HepG2 (cell line): ENCODE measurements at regions not wholly inside any gene's neighbourhood (a gene's known extent, or its start where the extent isn't known, plus 50 kb on each side); places are given as distances from the start of the nearest gene placed in this dataset.

Experiments used
- SATB2 ChIP-seq: sonication (generic); formaldehyde crosslinking; IDR thresholded peaks from 2 replicates; pipeline ENCODE4 v1.5.0; 2020; ENCODE audit warnings: missing genetic modification reagents
- ZNF598 ChIP-seq: sonication (generic); formaldehyde crosslinking; IDR thresholded peaks from 2 replicates; pipeline ENCODE4 v1.5.1; 2020; ENCODE audit warnings: mild to moderate bottlenecking, missing genetic modification reagents, borderline replicate concordance
- ZNF792 ChIP-seq: IDR thresholded peaks from 2 replicates; pipeline ENCODE4 v1.6.1; 2016
- TF ChIP-seq, protein P1 (sequence below): sonication (generic); formaldehyde crosslinking; IDR thresholded peaks from 2 replicates; pipeline ENCODE4 v1.5.0; 2020; ENCODE audit warnings: mild to moderate bottlenecking, missing genetic modification reagents, borderline replicate concordance
- TF ChIP-seq, protein P2 (sequence below): IDR thresholded peaks from 2 replicates; pipeline ENCODE4 v1.6.1; 2016

DNA sequence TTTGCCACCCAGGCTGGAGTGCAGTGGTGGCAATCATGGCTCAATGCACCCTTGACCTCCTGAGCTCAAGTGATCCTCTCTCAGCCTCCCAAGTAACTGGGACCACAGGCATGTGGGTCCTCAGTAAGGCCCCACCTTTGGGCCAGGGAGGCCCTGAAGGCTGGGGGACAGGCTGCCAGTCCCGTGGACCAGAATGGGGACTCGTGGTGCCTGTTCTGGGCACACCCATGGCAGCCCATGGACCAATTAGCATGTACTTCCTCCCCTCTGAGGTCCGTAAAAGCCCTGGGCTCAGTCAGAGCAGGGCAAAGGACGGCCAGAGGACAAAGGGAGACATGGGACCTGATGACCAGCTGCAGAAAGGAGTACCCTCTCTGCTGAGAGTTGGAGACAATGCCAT lies 1590.8 kb downstream of the KHDRBS2 start (continued):
- TF ChIP-seq, protein P1, sequence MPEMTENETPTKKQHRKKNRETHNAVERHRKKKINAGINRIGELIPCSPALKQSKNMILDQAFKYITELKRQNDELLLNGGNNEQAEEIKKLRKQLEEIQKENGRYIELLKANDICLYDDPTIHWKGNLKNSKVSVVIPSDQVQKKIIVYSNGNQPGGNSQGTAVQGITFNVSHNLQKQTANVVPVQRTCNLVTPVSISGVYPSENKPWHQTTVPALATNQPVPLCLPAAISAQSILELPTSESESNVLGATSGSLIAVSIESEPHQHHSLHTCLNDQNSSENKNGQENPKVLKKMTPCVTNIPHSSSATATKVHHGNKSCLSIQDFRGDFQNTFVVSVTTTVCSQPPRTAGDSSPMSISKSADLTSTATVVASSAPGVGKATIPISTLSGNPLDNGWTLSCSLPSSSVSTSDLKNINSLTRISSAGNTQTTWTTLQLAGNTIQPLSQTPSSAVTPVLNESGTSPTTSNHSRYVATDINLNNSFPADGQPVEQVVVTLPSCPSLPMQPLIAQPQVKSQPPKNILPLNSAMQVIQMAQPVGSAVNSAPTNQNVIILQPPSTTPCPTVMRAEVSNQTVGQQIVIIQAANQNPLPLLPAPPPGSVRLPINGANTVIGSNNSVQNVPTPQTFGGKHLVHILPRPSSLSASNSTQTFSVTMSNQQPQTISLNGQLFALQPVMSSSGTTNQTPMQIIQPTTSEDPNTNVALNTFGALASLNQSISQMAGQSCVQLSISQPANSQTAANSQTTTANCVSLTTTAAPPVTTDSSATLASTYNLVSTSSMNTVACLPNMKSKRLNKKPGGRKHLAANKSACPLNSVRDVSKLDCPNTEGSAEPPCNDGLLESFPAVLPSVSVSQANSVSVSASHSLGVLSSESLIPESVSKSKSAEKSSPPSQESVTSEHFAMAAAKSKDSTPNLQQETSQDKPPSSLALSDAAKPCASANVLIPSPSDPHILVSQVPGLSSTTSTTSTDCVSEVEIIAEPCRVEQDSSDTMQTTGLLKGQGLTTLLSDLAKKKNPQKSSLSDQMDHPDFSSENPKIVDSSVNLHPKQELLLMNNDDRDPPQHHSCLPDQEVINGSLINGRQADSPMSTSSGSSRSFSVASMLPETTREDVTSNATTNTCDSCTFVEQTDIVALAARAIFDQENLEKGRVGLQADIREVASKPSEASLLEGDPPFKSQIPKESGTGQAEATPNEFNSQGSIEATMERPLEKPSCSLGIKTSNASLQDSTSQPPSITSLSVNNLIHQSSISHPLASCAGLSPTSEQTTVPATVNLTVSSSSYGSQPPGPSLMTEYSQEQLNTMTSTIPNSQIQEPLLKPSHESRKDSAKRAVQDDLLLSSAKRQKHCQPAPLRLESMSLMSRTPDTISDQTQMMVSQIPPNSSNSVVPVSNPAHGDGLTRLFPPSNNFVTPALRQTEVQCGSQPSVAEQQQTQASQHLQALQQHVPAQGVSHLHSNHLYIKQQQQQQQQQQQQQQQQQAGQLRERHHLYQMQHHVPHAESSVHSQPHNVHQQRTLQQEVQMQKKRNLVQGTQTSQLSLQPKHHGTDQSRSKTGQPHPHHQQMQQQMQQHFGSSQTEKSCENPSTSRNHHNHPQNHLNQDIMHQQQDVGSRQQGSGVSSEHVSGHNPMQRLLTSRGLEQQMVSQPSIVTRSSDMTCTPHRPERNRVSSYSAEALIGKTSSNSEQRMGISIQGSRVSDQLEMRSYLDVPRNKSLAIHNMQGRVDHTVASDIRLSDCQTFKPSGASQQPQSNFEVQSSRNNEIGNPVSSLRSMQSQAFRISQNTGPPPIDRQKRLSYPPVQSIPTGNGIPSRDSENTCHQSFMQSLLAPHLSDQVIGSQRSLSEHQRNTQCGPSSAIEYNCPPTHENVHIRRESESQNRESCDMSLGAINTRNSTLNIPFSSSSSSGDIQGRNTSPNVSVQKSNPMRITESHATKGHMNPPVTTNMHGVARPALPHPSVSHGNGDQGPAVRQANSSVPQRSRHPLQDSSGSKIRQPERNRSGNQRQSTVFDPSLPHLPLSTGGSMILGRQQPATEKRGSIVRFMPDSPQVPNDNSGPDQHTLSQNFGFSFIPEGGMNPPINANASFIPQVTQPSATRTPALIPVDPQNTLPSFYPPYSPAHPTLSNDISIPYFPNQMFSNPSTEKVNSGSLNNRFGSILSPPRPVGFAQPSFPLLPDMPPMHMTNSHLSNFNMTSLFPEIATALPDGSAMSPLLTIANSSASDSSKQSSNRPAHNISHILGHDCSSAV (CRISPR knock-in tag): no peak
- TF ChIP-seq ZNF598 (no peak), SATB2 (CRISPR knock-in tag) (no peak), ZNF792 (no peak)
- TF ChIP-seq, protein P2, sequence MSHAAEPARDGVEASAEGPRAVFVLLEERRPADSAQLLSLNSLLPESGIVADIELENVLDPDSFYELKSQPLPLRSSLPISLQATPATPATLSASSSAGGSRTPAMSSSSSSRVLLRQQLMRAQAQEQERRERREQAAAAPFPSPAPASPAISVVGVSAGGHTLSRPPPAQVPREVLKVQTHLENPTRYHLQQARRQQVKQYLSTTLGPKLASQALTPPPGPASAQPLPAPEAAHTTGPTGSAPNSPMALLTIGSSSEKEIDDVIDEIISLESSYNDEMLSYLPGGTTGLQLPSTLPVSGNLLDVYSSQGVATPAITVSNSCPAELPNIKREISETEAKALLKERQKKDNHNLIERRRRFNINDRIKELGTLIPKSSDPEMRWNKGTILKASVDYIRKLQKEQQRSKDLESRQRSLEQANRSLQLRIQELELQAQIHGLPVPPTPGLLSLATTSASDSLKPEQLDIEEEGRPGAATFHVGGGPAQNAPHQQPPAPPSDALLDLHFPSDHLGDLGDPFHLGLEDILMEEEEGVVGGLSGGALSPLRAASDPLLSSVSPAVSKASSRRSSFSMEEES (CRISPR knock-in tag): no peak
